ENCODE measurements at regions not wholly inside any gene's neighbourhood (a gene's known extent, or its start where the extent isn't known, plus 50 kb on each side); places are given as distances from the start of the nearest gene placed in this dataset.

GRCh38 chr6:160832422-160832821 is 130.4 kb downstream of the PLG start:
- Histone ChIP-seq H4K20me1 (ENCODE audit: insufficient read depth, low read length) (no peaks in the 10 kb centered on the region), H3K9ac (ENCODE audit: insufficient read depth, low read depth, low read length) (no peak overlapping the region), H3K36me3 (replicated peaks in 1 of 2; ENCODE audit: control insufficient read depth in 1 of 2, insufficient read depth in 2 of 2, low read length in 2 of 2) (no peaks in the 10 kb centered on the region), H3K4me3 (replicated peaks in 1 of 3; ENCODE audit: insufficient read depth in 1 of 3, low read depth in 2 of 3, low read length in 3 of 3) (no peak overlapping the region), H3K79me2 (ENCODE audit: insufficient read depth, low read length) (no peaks in the 10 kb centered on the region), H3K27ac (ENCODE audit: extremely low read length, insufficient read depth, low read length) (no peak overlapping the region), H2AFZ (ENCODE audit: low read length) (no peak overlapping the region), H3K27me3 (ENCODE audit: control insufficient read depth in 1 of 2, insufficient read depth in 2 of 2, low read length in 2 of 2) (no peaks in the 10 kb centered on the region), H3K9me3 (ENCODE audit: low read length) (no peaks in the 10 kb centered on the region), H3K4me2 (ENCODE audit: low read depth, low read length) (no peak overlapping the region), H3K4me1 (ENCODE audit: insufficient read depth, low read length) (no peaks in the 10 kb centered on the region)
- no peak for DNase-seq (ENCODE audit: low spot score)
- intact Hi-C loops (cut with micrococcal nuclease; ENCODE audit: unreplicated experiment) = no loop called here
- ChIA-PET CTCF (ENCODE audit: low intra/inter-chr PET ratio, low total read pairs) (no interaction called here), POLR2A (no interaction called here)
- FAIRE-seq = no peak
- in situ Hi-C loops (cut with HindIII; ENCODE audit: extremely low pct_ligation_motif_present, low pct_unique_long_range_greater_than_20kb) = no loop called here
- ATAC-seq = no peak
- TF ChIP-seq, protein P1, sequence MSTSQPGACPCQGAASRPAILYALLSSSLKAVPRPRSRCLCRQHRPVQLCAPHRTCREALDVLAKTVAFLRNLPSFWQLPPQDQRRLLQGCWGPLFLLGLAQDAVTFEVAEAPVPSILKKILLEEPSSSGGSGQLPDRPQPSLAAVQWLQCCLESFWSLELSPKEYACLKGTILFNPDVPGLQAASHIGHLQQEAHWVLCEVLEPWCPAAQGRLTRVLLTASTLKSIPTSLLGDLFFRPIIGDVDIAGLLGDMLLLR (CRISPR knock-in tag; IDR thresholded peaks at IDR 0.05) = no peak
- no peak for TF ChIP-seq YY1 (IDR thresholded peaks at IDR 0.05; ENCODE audit: insufficient read depth, insufficient replicate concordance, low read depth, low read length)
- no peak for TF ChIP-seq POLR2A (IDR thresholded peaks at IDR 0.05; ENCODE audit: insufficient read depth in 1 of 2, low read depth in 2 of 2, low read length in 2 of 2)
- TF ChIP-seq, protein P2, sequence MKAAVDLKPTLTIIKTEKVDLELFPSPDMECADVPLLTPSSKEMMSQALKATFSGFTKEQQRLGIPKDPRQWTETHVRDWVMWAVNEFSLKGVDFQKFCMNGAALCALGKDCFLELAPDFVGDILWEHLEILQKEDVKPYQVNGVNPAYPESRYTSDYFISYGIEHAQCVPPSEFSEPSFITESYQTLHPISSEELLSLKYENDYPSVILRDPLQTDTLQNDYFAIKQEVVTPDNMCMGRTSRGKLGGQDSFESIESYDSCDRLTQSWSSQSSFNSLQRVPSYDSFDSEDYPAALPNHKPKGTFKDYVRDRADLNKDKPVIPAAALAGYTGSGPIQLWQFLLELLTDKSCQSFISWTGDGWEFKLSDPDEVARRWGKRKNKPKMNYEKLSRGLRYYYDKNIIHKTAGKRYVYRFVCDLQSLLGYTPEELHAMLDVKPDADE (CRISPR knock-in tag; IDR thresholded peaks at IDR 0.05) = no peak
- no peak for TF ChIP-seq RFX1 (IDR thresholded peaks at IDR 0.05)
- TF ChIP-seq, protein P3, sequence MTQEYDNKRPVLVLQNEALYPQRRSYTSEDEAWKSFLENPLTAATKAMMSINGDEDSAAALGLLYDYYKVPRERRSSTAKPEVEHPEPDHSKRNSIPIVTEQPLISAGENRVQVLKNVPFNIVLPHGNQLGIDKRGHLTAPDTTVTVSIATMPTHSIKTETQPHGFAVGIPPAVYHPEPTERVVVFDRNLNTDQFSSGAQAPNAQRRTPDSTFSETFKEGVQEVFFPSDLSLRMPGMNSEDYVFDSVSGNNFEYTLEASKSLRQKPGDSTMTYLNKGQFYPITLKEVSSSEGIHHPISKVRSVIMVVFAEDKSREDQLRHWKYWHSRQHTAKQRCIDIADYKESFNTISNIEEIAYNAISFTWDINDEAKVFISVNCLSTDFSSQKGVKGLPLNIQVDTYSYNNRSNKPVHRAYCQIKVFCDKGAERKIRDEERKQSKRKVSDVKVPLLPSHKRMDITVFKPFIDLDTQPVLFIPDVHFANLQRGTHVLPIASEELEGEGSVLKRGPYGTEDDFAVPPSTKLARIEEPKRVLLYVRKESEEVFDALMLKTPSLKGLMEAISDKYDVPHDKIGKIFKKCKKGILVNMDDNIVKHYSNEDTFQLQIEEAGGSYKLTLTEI (CRISPR knock-in tag; conservative IDR thresholded peaks at IDR 0.05) = no peak
- TF ChIP-seq, protein P4, sequence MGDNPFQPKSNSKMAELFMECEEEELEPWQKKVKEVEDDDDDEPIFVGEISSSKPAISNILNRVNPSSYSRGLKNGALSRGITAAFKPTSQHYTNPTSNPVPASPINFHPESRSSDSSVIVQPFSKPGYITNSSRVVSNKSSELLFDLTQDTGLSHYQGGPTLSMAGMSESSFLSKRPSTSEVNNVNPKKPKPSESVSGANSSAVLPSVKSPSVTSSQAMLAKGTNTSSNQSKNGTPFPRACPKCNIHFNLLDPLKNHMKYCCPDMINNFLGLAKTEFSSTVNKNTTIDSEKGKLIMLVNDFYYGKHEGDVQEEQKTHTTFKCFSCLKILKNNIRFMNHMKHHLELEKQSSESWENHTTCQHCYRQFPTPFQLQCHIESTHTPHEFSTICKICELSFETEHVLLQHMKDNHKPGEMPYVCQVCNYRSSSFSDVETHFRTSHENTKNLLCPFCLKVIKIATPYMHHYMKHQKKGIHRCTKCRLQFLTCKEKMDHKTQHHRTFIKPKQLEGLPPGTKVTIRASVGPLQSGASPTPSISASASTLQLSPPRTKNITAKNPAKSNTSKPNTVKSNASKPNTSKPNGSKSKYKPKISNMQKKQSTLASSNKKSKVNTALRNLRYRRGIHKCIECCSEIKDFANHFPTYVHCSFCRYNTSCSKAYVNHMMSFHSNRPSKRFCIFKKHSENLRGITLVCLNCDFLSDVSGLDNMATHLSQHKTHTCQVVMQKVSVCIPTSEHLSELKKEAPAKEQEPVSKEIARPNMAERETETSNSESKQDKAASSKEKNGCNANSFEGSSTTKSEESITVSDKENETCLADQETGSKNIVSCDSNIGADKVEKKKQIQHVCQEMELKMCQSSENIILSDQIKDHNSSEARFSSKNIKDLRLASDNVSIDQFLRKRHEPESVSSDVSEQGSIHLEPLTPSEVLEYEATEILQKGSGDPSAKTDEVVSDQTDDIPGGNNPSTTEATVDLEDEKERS (CRISPR knock-in tag; IDR thresholded peaks at IDR 0.05) = no peak
- no peak for TF ChIP-seq ZNF713 (CRISPR knock-in tag; IDR thresholded peaks at IDR 0.05)
- TF ChIP-seq ZNF570 (CRISPR knock-in tag; IDR thresholded peaks at IDR 0.05; ENCODE audit: borderline replicate concordance) = no peak
- TF ChIP-seq, protein P5, sequence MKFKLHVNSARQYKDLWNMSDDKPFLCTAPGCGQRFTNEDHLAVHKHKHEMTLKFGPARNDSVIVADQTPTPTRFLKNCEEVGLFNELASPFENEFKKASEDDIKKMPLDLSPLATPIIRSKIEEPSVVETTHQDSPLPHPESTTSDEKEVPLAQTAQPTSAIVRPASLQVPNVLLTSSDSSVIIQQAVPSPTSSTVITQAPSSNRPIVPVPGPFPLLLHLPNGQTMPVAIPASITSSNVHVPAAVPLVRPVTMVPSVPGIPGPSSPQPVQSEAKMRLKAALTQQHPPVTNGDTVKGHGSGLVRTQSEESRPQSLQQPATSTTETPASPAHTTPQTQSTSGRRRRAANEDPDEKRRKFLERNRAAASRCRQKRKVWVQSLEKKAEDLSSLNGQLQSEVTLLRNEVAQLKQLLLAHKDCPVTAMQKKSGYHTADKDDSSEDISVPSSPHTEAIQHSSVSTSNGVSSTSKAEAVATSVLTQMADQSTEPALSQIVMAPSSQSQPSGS (CRISPR knock-in tag; IDR thresholded peaks at IDR 0.05) = no peak
- no peak for TF ChIP-seq ZBTB14 (CRISPR knock-in tag; IDR thresholded peaks at IDR 0.05)
- no TSS peak for BruUV-seq (replicated peaks)
- 30% methylated on average over 2 of the region's 2 CpGs for WGBS (ENCODE audit: low lambda C conversion rate)

All from HepG2 (cell line).